ENCODE measurements at regions not wholly inside any gene's neighbourhood (a gene's known extent, or its start where the extent isn't known, plus 50 kb on each side); places are given as distances from the start of the nearest gene placed in this dataset.

DNA sequence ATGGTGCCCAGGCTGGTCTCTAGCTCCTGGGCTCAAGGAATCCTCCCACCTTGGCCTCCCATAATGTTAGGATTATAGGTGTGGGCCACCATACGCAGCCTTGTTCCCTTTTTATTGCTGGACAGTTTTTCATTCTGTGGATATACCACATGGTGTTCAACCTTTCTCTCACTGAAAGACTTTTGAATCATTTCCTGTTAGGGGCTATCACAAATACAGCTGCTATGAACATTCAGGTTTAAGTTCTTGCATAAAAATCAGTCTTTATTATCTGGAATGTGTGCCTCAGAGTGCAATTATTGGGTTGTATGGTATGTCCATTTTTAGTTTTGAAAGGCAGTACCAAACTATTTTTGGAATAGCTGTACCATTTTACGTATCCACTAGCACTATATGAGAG is 647.2 kb downstream of the LIG4 start:
- no peaks in the 10 kb centered on the region for H3K4me1 Mint-ChIP-seq (ENCODE audit: low read depth)
- no peak overlapping the region for H3K4me3 Mint-ChIP-seq
- no peak overlapping the region for H3K27ac Mint-ChIP-seq
- no peaks in the 10 kb centered on the region for H3K9me3 Mint-ChIP-seq
- H3K36me3 Mint-ChIP-seq (ENCODE audit: low read depth) = no peaks in the 10 kb centered on the region
- H3K27me3 Mint-ChIP-seq (ENCODE audit: low read depth) = no peaks in the 10 kb centered on the region

- Mint-ChIP-seq H3K9me3 (peaks cover 3% of the 10 kb centered on the region), H3K4me3 (no peak overlapping the region), H3K27ac (no peak overlapping the region), H3K27me3 (ENCODE audit: low read depth) (no peaks in the 10 kb centered on the region), H3K4me1 (ENCODE audit: low read depth) (no peaks in the 10 kb centered on the region), H3K36me3 (ENCODE audit: low read depth) (no peaks in the 10 kb centered on the region)
Observed at GRCh38 chr13:107563099-107563925, 652.0 kb downstream of the LIG4 start.

DNA sequence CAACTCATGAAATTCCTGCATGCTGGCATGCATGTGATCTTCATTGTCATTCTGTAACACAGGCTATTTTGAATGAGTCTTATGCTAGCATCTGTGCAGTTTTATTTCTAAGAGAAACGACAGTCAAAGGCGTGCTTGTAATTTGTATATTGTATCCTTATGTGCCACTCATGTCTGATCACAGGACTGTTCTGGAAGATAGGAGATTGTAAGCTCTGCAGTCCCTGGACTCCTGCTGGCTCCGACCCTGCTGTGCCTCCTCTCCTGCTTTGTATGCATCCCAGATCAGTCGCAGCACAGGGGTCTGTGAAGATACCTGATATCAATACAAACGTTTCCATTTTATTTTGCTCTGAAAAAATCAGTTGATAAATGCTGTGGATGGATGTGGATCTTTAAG is 653.1 kb downstream of the LIG4 start:
- no peak overlapping the region for H3K27ac Mint-ChIP-seq
- peaks cover 4% of the 10 kb centered on the region for H3K9me3 Mint-ChIP-seq
- H3K36me3 Mint-ChIP-seq (ENCODE audit: low read depth) = no peaks in the 10 kb centered on the region
- no peaks in the 10 kb centered on the region for H3K4me1 Mint-ChIP-seq (ENCODE audit: low read depth)
- H3K27me3 Mint-ChIP-seq (ENCODE audit: low read depth) = no peaks in the 10 kb centered on the region
- H3K4me3 Mint-ChIP-seq = no peak overlapping the region

DNA sequence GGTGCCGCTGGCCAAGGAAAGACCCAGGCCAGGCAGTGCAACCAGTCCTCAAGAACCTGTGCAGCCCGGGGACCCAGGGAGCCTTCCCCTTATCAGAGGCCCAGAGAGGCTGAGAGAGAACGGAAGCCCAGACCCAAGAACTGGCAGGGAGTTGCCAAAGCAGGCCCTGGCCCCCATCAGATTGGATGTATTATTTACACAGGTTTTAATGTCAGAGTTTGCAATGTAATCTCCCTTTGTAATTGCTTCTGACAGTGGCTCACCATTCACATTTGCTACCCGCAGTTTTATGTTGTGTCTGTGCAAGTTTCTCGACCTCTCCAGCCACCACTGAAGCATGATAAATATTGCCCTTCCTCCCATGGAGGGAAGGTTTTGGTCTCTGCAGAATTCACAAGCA is 660.9 kb downstream of the LIG4 start:
- H3K4me1 Mint-ChIP-seq (ENCODE audit: low read depth) = no peaks in the 10 kb centered on the region
- H3K27ac Mint-ChIP-seq = no peak overlapping the region
- H3K4me3 Mint-ChIP-seq = no peak overlapping the region
- no peaks in the 10 kb centered on the region for H3K36me3 Mint-ChIP-seq (ENCODE audit: low read depth)
- H3K27me3 Mint-ChIP-seq (ENCODE audit: low read depth) = no peaks in the 10 kb centered on the region
- H3K9me3 Mint-ChIP-seq = peaks cover 4% of the 10 kb centered on the region

DNA sequence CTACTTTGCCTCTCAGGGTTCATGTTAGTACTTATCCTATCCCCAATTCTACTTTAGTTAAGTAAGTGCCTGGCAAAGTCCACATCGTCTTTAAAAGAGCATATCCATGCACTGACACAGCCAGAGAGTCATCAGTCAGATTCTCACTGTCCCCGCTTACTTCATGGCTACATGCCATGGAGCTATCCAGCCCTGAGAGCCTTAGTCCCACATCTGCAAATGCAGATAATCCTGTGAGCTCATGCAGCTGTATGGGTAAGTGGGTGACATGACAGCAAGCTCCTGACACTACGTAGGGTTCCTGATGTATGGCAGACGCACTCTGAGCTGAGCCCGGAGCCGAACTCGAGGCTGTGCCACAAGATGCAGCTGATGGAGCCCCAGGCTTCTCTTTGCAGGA is 661.5 kb downstream of the LIG4 start:
- Mint-ChIP-seq H3K9me3 (peaks cover 4% of the 10 kb centered on the region), H3K36me3 (ENCODE audit: low read depth) (no peaks in the 10 kb centered on the region), H3K4me1 (ENCODE audit: low read depth) (no peaks in the 10 kb centered on the region), H3K4me3 (no peak overlapping the region), H3K27me3 (ENCODE audit: low read depth) (no peaks in the 10 kb centered on the region), H3K27ac (no peak overlapping the region)

DNA sequence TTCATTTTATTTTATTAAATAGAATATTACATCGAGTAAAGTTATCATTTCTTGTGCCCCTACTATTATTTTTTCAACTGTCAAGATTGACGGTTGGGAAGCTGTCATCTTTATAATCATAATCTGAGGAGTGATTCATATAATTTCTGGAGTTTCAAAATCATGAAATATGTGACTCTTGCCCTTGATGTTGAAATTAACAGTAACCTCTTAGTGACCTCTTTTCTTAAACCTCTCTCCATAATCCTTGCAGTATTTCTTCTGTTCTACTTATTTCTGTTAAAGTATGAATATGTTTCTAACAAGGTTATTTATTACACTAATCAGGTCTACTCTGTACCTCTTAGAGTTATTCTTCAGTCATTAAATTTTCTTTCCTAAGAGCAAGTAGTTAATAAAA is 663.8 kb downstream of the LIG4 start:
- Mint-ChIP-seq H3K4me3 (no peak overlapping the region), H3K4me1 (ENCODE audit: low read depth) (no peaks in the 10 kb centered on the region), H3K36me3 (ENCODE audit: low read depth) (no peaks in the 10 kb centered on the region), H3K27ac (no peak overlapping the region), H3K27me3 (ENCODE audit: low read depth) (no peaks in the 10 kb centered on the region), H3K9me3 (no peaks in the 10 kb centered on the region)

DNA sequence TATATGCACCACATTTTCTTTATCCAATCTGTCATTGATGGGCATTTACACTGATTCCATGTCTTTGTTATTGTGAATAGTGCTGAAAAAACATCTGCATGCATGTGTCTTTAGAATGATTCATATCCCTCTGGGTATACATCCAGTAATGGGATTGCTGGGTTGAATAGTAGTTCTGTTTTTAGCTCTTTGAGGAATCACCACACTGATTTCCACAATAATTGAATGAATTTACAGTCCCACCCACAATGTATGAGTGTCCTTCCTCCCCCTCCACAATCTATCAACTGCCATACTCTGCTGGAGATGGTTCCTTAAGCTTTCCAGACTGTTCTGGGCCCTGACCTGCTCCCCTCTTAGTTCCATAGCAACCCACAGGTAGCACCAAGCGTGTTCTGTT is 667.0 kb downstream of the LIG4 start:
- Mint-ChIP-seq H3K27me3 (ENCODE audit: low read depth) (no peaks in the 10 kb centered on the region), H3K36me3 (ENCODE audit: low read depth) (no peaks in the 10 kb centered on the region), H3K27ac (no peak overlapping the region), H3K9me3 (no peaks in the 10 kb centered on the region), H3K4me1 (ENCODE audit: low read depth) (no peaks in the 10 kb centered on the region), H3K4me3 (no peak overlapping the region)

DNA sequence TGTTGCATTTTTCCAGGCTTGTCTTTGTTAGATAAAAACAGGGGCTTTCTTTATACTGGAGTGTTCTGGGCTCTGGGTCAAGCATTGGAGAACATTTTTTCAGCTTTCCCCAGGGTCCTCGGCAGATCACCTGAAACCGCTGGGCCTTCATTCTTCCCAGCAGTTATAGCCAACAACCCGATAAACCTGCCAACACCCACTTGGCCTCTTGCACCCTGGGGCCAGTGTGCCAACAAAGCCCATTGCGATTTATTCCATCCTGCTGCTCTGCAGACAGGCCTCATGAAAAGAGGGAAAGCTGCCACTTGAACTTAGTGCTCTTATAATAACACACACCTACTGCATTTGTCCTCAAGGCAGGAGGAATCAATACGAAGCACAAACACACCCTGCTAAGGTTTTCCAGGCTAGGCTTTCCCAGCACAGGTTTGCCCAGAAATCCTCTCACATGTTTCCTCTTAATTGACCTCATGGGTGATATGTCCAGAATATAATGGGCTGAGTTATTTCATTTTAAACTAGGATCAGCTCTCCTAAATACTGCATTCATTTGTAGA is 669.3 kb downstream of the LIG4 start:
- no peaks in the 10 kb centered on the region for H3K27me3 Mint-ChIP-seq (ENCODE audit: low read depth)
- no peaks in the 10 kb centered on the region for H3K4me1 Mint-ChIP-seq (ENCODE audit: low read depth)
- no peaks in the 10 kb centered on the region for H3K36me3 Mint-ChIP-seq (ENCODE audit: low read depth)
- H3K27ac Mint-ChIP-seq = no peak overlapping the region
- H3K9me3 Mint-ChIP-seq = peaks cover 4% of the 10 kb centered on the region
- no peak overlapping the region for H3K4me3 Mint-ChIP-seq

DNA sequence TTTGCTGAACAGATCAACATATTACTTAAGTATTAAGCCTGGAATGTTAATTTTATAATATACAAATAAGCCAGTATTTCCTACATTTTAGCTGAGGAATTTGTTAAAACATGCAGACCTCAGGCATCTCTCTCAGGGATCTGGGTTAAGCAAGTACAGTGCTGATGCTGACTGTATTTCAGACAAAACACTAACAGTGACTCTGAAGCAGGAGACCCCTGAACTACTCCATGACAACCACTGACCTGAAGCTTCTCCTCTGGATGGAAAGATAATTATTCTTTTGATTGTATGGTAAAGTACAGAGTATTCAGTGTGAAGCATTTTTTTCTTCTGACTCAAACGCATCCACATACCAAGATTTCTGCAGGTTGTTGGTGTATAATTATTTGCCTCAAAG is 680.8 kb downstream of the LIG4 start:
- Mint-ChIP-seq H3K9me3 (peaks cover 9% of the 10 kb centered on the region), H3K36me3 (ENCODE audit: low read depth) (no peaks in the 10 kb centered on the region), H3K27me3 (ENCODE audit: low read depth) (no peaks in the 10 kb centered on the region), H3K27ac (no peak overlapping the region), H3K4me1 (ENCODE audit: low read depth) (no peaks in the 10 kb centered on the region), H3K4me3 (no peak overlapping the region)

DNA sequence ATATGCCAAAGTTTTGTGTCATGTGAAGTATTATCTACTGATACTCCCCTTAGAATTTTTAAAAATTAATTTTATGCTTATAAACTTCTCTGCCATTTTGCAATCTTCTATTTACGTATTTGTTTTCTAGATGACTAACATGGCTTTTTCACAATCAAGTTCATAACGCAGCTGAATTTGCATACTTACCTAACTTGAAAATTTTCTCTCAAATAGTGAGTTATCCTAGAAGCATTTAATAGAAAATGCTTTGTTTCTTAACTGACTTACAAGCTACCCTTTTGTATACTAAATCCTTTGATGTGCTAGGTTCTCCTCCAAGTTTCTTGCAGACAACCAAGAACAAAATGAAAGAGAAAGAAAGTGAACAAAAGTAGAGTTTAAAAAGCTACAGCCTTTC is 683.5 kb downstream of the LIG4 start:
- peaks cover 4% of the 10 kb centered on the region for H3K9me3 Mint-ChIP-seq
- H3K4me3 Mint-ChIP-seq = no peak overlapping the region
- H3K36me3 Mint-ChIP-seq (ENCODE audit: low read depth) = no peaks in the 10 kb centered on the region
- H3K27ac Mint-ChIP-seq = no peak overlapping the region
- no peaks in the 10 kb centered on the region for H3K27me3 Mint-ChIP-seq (ENCODE audit: low read depth)
- H3K4me1 Mint-ChIP-seq (ENCODE audit: low read depth) = no peaks in the 10 kb centered on the region

GRCh38 chr13:107531180-107531579 is 684.2 kb downstream of the LIG4 start:
- H3K4me1 Mint-ChIP-seq (ENCODE audit: low read depth) = no peaks in the 10 kb centered on the region
- peaks cover 4% of the 10 kb centered on the region for H3K9me3 Mint-ChIP-seq

DNA sequence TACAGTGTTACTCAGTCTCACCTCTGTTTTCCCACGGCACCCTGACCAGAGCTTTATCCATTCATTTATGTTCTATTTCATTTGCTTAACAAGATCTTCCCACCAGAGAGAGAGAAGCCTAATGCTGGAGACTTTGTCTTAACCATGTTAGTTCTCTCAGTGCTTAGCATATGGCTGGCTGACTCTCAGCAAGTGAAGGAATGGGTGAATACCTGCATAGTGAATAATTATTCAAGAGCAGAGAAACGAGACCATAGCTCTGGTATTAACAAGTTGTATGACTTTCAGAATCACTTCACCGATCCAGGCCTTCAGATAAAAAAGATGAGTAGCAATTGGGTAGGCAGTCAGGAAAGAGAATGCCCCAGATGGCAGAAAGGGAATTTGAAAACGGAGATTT is 686.3 kb downstream of the LIG4 start:
- Mint-ChIP-seq H3K27ac (no peak overlapping the region), H3K27me3 (ENCODE audit: low read depth) (no peaks in the 10 kb centered on the region), H3K4me1 (ENCODE audit: low read depth) (no peaks in the 10 kb centered on the region), H3K4me3 (no peak overlapping the region), H3K36me3 (ENCODE audit: low read depth) (no peaks in the 10 kb centered on the region), H3K9me3 (peaks cover 4% of the 10 kb centered on the region)

More at GRCh38 chr13:107531180-107531579, 684.2 kb downstream of the LIG4 start:
- Mint-ChIP-seq H3K27ac (no peak overlapping the region), H3K4me3 (no peak overlapping the region), H3K36me3 (ENCODE audit: low read depth) (no peaks in the 10 kb centered on the region), H3K27me3 (ENCODE audit: low read depth) (no peaks in the 10 kb centered on the region)

DNA sequence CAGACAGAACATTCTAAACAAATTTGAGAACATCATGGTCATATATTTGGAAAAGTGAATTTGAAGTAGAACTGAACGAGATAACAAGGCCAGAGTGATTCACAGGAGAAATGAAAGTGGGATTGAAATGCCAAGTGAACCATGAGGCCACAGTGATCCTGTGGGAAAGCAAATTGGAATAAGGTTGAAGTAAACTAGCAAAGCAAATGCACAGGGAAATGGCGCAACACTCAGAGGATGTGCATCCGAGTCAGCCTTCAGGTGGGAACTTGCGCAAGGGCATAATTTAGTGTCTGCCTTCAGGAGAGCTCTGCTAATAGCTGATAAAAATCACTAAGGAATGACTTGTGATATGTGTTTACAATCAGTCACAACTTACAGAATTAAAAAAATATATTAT is 696.6 kb downstream of the LIG4 start:
- Mint-ChIP-seq H3K27ac (no peak overlapping the region), H3K9me3 (peaks cover 9% of the 10 kb centered on the region), H3K27me3 (ENCODE audit: low read depth) (no peaks in the 10 kb centered on the region), H3K4me1 (ENCODE audit: low read depth) (no peaks in the 10 kb centered on the region), H3K36me3 (ENCODE audit: low read depth) (no peaks in the 10 kb centered on the region), H3K4me3 (no peak overlapping the region)

GRCh38 chr13:107518292-107518691 is 697.0 kb downstream of the LIG4 start:
- no peak overlapping the region for H3K27ac Mint-ChIP-seq
- no peaks in the 10 kb centered on the region for H3K4me1 Mint-ChIP-seq (ENCODE audit: low read depth)
- no peaks in the 10 kb centered on the region for H3K27me3 Mint-ChIP-seq (ENCODE audit: low read depth)

DNA sequence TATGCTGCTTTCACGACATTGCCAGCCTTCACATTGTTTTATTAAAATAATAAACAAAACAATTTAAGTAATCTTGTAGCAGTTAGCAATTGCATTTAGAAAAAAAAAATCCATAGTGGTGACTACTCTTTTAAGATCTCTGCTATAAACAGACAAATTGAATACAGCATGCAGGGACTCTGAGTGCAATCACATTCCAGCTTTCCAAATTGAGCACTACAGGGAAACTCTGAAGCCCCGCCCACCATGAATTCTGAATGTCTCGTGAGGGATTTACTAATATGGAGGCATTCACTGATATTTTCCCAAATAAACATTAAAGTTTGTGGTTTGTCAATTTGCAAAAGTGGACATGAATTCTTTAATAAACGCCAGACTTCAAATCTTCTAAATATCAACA is 698.8 kb downstream of the LIG4 start:
- peaks cover 9% of the 10 kb centered on the region for H3K9me3 Mint-ChIP-seq

More at GRCh38 chr13:107518292-107518691, 697.0 kb downstream of the LIG4 start:
- Mint-ChIP-seq H3K36me3 (ENCODE audit: low read depth) (no peaks in the 10 kb centered on the region), H3K4me3 (no peak overlapping the region), H3K9me3 (peaks cover 9% of the 10 kb centered on the region)

More for the DNA sequence above, 698.8 kb downstream of the LIG4 start:
- H3K4me3 Mint-ChIP-seq = no peak overlapping the region
- no peaks in the 10 kb centered on the region for H3K4me1 Mint-ChIP-seq (ENCODE audit: low read depth)
- H3K27ac Mint-ChIP-seq = no peak overlapping the region
- no peaks in the 10 kb centered on the region for H3K36me3 Mint-ChIP-seq (ENCODE audit: low read depth)
- H3K27me3 Mint-ChIP-seq (ENCODE audit: low read depth) = no peaks in the 10 kb centered on the region

Measured in T-helper 1 cell treated with Interleukin-12 subunit alpha and Interleukin-12 subunit beta and Interleukin-4 antibody, amounts not matched to agents 30 μg/mL and 1 μg/mL, for 36 hours (primary cell).